ENCODE measurements at regions not wholly inside any gene's neighbourhood (a gene's known extent, or its start where the extent isn't known, plus 50 kb on each side); places are given as distances from the start of the nearest gene placed in this dataset.

- TF ChIP-seq FOSL1 (IDR thresholded peaks at IDR 0.05; ENCODE audit: low read depth) = no peak
- TF ChIP-seq ATF3 (IDR thresholded peaks at IDR 0.05) = no peak
- TF ChIP-seq REST (IDR thresholded peaks at IDR 0.05; ENCODE audit: low read depth) = no peak
- TF ChIP-seq ZBTB33 (IDR thresholded peaks at IDR 0.05; ENCODE audit: extremely low read depth, insufficient replicate concordance, low read length) = no peak
- TF ChIP-seq TCF7L2 (IDR thresholded peaks at IDR 0.05; ENCODE audit: borderline replicate concordance, extremely low read depth, insufficient read depth, insufficient read length) = no peak
- TF ChIP-seq EZH2 (IDR thresholded peaks at IDR 0.05) = no peak
- no peak for TF ChIP-seq YY1 (IDR thresholded peaks at IDR 0.05; ENCODE audit: extremely low read depth, insufficient replicate concordance, low read depth, low read length)
- TF ChIP-seq CBX3 (IDR thresholded peaks at IDR 0.05; ENCODE audit: low read depth) = no peak
- no peak for TF ChIP-seq ZNF274 (IDR thresholded peaks at IDR 0.05; ENCODE audit: low read depth, low read length)
- TF ChIP-seq MAX (IDR thresholded peaks at IDR 0.05) = no peak
- no peak for TF ChIP-seq SP1 (IDR thresholded peaks at IDR 0.05; ENCODE audit: low read depth)
- no peak for TF ChIP-seq CEBPB (IDR thresholded peaks at IDR 0.05; ENCODE audit: low read depth)
- no peak overlapping the region for H3K27ac ChIP-seq (ENCODE audit: low read depth, low read length)
- H3K4me2 ChIP-seq (ENCODE audit: low read length) = no peak overlapping the region
- CTCF ChIA-PET = no interaction called here
- H3K9ac ChIP-seq (ENCODE audit: low read length) = no peak overlapping the region
- no peaks in the 10 kb centered on the region for H3K79me2 ChIP-seq (ENCODE audit: insufficient read depth, low read length)
- no peaks in the 10 kb centered on the region for H3K36me3 ChIP-seq (ENCODE audit: control insufficient read depth in 1 of 2, insufficient read depth in 2 of 2, low read length in 2 of 2)
- no peaks in the 10 kb centered on the region for H4K20me1 ChIP-seq (ENCODE audit: insufficient read depth)
- H3K9me3 ChIP-seq (ENCODE audit: control insufficient read depth in 1 of 2, insufficient read depth in 1 of 2, low read depth in 1 of 2, low read length in 2 of 2) = no peaks in the 10 kb centered on the region
- DNase-seq (ENCODE audit: low read depth, low spot score) (no peak), ATAC-seq (no peak)
- RAD21 ChIA-PET (ENCODE audit: low non-redundant PET in 1 of 2, low total read pairs in 2 of 2, uncharacterized antibody in 2 of 2, unreplicated experiment in 2 of 2) = no interaction called here
- intact Hi-C loops (cut with micrococcal nuclease) = no loop called here
- POLR2A ChIA-PET = no interaction called here
- no TSS peak for BruUV-seq (replicated peaks)
- no peak overlapping the region for H3K4me3 ChIP-seq (replicated peaks in 1 of 2; ENCODE audit: low read depth in 1 of 2, low read length in 2 of 2)
- H2AFZ ChIP-seq (ENCODE audit: low read depth, low read length, poor library complexity, severe bottlenecking) = no peak overlapping the region
- no peaks in the 10 kb centered on the region for H3K9me2 ChIP-seq (ENCODE audit: insufficient read depth)
- no peaks in the 10 kb centered on the region for H3K4me1 ChIP-seq (ENCODE audit: control insufficient read depth in 1 of 2, insufficient read depth in 2 of 2, low read length in 2 of 2)
- no peaks in the 10 kb centered on the region for H3K27me3 ChIP-seq (ENCODE audit: insufficient read depth, low read length)
These were observed 75.9 kb upstream of the A1CF start for GRCh38 chr10:50961297-50961696.
